GM12864 (cell line): ENCODE measurements at regions not wholly inside any gene's neighbourhood (a gene's known extent, or its start where the extent isn't known, plus 50 kb on each side); places are given as distances from the start of the nearest gene placed in this dataset.

Source experiments
- DNase-seq: peaks from one replicate; pipeline ENCODE4 v3.0.0-alpha.2; 2011; ENCODE audit warnings: low read depth
- H3K4me3 ChIP-seq: 2 replicates; pipeline ENCODE4 v1.5.1; 2011; ENCODE audit warnings: mild to moderate bottlenecking, low read depth, low read length, control low read depth
- CTCF ChIP-seq: IDR thresholded peaks from 2 replicates; pipeline ENCODE4 v1.5.1; 2011; ENCODE audit warnings: low read depth, mild to moderate bottlenecking, moderate library complexity, low read length, control low read depth, inconsistent platforms; ENCODE audit errors: missing control alignments

GRCh38 chr2:34110392-34110791 lies 511.3 kb upstream of the FAM98A start:
- TF ChIP-seq CTCF: no peak
- no peak overlapping the region for H3K4me3 ChIP-seq
- DNase-seq: no peak

GRCh38 chr2:34107811-34108210 lies 508.7 kb upstream of the FAM98A start:
- no peak for TF ChIP-seq CTCF
- no peak for DNase-seq
- H3K4me3 ChIP-seq: no peak overlapping the region

- H3K4me3 ChIP-seq: no peak overlapping the region
- DNase-seq: no peak
- TF ChIP-seq CTCF: no peak
Measured at GRCh38 chr2:34105006-34105767, 506.1 kb upstream of the FAM98A start.

GRCh38 chr2:34104601-34105000 lies 505.5 kb upstream of the FAM98A start:
- H3K4me3 ChIP-seq: no peak overlapping the region
- no peak for TF ChIP-seq CTCF
- no peak for DNase-seq

- no peak for TF ChIP-seq CTCF
- no peak for DNase-seq
Measured at GRCh38 chr2:34103437-34103836, 504.3 kb upstream of the FAM98A start.

GRCh38 chr2:34102339-34102738 lies 503.2 kb upstream of the FAM98A start:
- no peak for DNase-seq

More at GRCh38 chr2:34103437-34103836, 504.3 kb upstream of the FAM98A start:
- no peak overlapping the region for H3K4me3 ChIP-seq

More at GRCh38 chr2:34102339-34102738, 503.2 kb upstream of the FAM98A start:
- H3K4me3 ChIP-seq: no peak overlapping the region
- no peak for TF ChIP-seq CTCF
